Ureter (tissue), 1 donor: ENCODE measurements at regions not wholly inside any gene's neighbourhood (a gene's known extent, or its start where the extent isn't known, plus 50 kb on each side); places are given as distances from the start of the nearest gene placed in this dataset.

Experiments used
- DNase-seq: peaks from one replicate; pipeline ENCODE4 v3.0.0-alpha.2; 2020; ENCODE audit warnings: low spot score
- donor health status: DM: yes; HTN: yes; CAD: no.

DNA sequence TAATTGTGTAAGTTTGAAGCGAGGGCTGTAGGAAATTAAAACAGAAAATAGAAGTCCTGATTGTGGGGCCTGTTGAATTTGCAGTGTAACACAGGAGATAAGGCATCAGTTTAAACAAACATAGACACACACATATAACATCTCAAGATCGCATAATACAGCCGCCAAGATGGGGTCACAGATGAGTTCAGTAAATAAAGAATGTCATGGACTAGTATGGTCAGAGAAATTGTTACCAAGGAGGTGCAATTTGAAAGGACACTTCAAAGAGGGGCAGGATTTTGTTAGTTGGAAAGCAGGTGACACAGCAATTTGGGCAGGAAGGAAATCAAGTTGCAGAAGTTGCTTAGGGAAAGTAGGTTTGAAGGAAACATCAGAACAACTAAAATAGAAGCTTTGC is 450.0 kb downstream of the USP25 start:
- no peak for DNase-seq

DNA sequence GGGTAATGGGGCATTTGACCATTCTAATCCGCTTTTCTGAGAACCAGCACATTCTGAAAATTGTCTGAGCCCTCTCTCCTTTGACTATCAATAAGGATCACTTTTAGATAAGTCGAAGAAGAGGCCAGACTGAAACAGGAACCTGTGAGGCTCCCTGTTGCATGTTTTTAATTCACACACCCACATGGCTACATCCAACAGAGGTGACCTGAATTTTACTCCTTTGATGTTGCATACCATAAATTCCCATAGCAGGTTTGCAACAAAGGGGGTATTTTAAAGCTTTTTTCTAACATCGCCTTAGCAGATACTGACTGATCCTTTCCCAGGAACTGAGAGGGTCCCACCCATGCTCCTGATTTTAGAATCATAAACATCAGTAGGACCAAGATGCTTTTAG is 450.8 kb downstream of the USP25 start:
- no peak for DNase-seq

DNA sequence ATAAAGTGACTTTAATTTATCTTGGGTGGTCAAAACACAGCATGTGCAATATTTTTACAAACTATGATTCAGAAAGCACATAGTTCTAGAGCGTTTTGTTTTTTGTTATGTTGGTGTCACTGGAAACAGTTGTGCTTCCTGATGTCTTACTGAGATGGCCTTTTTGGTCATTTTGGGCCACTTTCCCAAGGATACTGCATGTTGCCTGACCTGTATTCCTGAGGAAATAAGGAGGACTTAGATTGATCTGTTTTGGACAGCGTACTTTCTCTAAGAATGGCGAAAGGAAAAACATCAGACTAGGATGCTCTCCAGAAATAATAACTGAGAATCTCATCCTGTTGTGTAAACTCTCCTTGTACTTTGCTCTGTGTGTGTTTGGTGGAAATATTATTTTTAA is 451.2 kb downstream of the USP25 start:
- DNase-seq, result no peak

DNA sequence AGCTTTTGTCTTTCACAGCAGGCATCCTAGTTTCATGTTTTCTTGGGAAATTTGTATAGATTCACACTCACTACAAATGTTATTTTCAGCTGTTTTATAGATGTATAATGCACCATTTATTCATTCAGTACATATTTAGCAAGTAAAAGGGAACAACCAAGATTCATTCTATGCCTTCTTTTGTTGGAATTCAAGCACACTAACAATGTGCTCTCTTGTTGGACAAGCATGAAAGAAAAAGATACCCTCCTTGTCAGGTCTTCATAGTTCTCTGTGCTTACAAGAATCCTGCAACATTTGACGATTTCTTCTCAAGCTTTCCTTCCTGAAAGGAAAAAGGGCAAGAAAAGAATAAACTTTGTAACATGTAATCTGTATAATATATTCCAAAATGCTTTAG is 456.0 kb downstream of the USP25 start:
- DNase-seq, result no peak

DNA sequence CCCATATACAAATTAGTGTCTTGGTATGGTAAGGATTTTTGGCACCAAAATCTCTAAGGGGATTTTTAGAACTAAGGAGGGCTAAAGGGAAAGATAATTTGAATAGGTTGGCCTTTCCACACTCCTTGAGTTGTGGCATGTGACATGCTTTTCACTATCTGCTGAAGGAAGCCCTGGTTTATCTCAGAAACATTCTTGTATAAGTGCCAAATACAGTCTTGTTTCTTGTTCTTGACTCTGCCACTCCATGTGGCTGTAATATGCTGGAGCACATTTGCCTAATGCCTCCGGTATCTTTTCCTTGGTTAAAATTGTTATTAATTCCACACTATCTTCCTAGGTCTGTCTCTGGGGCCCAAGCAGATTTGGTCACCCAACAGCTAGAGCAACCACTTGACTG is 457.0 kb downstream of the USP25 start:
- no peak for DNase-seq

DNA sequence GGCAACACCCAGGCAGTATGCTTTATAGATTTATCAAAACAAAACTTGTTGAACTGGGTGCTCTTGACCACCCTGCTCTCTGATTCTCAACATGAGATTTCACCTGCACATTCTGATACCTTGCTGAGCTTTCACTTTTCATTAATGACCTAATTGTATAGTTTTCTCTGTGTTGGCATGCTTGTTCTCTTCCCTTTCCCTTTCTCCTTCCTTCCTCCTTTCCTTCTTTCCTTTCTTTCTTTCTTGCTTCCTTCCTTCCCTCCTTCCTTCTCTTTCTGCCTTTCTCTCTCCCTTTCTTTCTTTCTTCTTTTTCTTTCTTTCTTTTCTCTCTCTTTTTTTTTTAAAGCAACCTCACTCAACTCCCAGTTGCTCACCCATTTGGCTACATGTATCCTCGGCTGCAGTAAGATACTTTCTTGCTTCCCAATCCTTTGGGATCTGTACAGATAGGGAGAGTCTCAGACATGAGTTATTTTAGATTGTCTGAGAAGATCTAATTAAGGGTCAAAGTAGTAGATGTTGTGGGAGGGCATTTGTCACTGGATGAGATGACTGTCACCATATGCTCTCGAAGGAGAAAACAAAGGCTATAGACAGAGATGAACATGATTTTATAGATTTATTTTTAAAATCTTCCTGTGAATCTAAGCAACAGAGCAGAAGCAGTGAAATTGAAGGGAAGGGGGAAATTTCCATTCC is 458.0 kb downstream of the USP25 start:
- DNase-seq, result no peak

DNA sequence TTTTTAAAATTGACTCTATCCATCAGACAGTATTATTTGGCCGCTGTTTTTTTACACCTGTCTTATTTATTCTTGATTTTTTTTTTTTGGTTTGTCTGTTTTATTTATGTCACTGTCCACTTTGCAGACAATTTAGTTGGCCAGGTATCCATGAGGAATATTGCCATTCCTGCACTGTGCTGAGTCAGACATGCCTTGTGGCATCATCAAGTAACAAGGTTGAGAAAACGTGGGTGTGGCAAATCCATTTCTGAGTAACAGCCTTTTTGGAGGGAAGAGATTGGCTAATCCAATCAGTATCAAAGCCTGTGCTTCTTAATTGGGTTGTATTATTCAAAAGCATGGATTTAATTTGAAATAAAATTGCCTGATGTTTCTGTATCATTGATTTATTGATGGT is 463.1 kb downstream of the USP25 start:
- DNase-seq, result no peak

DNA sequence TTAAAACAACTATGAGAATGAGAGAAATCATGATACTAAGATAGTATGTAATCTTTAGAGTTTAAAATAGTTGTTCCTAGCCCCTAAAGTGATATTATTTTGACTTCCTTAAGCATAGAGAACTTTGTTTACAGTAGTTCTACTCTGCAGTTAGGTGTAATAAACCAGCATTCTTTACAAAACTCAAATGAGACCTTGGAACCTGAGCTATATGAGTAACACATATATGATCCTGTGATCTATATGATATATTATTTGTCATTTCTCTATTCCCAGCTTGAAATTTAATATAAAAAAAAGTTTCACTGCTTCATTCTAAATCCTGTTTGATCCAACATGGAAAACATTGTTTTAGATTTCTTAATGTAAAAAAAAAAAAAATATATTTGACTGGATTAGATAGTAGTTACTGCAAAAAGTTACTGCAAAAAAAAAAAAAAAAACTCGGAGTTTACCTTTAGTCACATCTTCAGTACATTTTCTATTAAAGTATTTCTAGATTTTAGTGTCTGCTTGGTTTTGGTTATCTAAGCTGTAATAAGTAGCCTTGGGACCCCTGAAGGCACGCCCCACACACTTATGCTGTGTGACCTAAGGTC is 463.8 kb downstream of the USP25 start:
- no peak for DNase-seq

DNA sequence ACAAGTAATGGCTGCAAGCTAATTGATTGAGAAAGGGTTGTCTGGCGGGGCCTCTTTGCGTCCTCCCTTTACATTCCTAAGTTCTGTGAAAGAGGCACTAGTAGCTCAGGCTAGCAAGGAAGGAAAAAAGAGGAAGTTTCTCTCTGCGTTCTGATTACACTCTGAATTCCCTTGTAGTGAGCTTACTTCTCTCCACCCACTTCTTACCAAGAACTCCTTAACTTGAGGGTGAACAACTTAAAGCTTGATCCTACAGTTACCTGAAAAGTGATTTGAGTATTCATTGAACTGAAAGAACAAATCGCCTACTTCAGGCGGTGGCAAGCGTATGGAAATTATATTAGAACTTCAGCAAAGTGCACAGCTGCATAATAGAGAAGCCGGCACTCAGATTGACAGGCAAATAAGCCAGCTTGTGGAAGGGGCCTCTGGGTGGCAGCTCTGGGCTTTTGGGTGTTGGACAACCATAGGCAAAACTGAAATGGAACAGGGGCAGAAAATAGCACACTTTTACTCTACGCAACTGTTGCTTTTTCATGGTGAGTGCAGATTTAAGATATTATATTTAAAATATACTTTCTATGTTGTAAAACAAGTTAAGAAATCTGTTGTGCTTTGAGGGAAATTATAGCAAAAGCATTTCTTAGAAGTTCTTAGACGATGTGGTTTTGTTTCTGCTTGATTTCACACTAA is 464.5 kb downstream of the USP25 start:
- DNase-seq, result no peak

DNA sequence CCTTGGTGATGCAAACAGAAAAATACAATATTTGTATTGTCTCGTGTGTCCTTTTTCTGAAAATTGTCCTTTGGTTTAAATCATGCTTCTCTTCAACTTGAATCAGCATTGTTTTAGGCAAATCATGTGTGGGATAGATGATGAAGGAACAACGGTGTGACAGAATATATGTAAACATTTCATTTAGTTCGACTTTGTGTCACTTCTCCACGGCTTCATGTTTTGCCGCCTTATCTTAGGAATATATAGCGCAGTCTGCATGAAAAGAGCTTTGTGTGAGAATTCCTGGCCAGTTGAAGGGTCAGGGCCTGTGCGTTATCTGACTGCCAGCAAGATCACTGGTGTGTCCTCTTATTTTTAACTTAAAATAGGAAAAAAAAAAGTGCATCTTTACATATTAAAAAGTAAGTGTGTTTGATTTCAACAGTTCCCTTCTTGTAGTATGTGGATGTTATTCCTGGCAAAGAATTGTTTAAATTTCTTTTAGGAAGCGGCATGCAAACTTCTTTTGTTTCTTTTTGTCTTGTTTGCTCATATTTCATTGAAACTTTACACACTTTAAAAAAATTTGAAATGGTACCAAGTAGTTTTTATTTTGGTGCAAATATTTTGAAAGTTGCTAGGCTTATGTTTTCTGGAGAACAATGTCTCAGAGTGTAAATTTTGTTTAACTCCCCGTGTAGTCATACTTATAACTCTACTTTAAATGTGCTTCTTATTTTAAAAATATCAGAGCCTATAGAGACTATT is 465.2 kb downstream of the USP25 start:
- DNase-seq, result no peak

DNA sequence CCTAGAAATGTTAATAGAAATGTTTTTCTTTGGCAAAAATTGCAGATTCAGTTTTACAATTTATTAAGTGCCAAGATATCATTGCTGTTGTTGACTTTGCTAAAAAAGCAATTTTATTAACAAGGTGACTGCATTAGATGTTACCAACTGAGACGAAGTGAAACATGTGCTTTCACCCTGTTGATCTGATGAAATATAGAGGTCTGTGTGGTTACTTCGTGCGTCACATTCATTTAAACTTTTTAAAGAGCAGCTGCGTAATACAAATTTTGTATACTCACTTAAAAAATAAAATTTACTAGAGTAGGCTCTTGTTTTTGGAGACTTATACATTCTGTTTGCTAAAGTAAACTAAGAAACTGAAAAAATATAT is 465.7 kb downstream of the USP25 start:
- no peak for DNase-seq

DNA sequence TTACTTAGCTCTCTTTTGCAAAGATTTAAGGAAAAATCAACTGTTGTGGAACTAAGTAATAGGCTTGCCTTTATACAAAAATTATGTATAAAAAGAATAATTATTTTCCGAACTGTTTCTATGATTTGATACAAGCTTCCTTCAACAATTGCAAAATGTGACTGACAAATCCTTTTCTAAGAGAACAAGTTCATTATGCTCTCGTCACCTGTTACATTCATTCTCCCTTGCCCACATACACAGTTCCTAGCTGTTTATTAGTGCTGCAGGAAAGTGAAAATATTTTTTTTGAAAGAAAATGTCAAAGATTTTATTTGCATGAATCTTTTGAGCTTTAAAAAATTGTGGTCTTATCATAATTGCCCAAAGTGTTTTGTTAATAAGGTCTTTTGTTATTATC is 466.2 kb downstream of the USP25 start:
- DNase-seq, result no peak

DNA sequence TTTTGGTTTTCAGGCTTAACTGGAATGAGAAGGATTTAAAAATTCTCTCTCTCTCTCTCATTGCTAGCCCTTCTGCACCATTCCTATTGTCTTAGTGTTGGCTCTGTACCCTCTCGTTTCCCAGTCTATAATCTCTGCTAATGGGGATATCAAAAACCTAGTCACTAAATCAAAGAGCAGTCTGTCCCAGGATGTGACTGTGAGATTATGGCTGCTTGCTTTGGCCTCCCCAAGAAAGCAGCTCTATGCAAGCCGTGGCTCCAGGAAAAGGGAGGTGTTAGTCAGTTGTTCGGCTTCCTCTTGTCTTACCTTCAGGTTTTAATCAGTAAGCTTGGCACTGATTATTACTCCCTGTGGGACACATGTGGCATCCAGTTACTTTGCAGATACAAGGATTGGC is 468.8 kb downstream of the USP25 start:
- no peak for DNase-seq

DNA sequence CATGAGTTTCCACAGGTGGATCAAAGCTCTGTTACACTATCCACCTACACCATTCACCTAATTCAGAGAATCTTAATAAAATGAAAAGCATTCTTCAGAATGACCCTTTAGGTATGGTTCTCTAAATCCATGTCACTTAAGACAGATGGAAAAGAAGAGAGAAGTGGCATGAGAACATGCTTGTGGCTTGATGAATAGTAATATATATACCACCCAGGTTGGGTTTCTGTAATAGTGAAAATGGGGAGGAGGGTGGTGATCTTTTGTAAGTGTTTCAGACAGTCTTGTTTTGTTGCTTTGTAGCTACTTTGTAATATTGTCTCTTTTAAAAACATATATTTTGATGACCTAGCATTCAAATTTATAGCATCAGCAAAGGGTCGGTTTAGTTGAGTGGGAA is 469.8 kb downstream of the USP25 start:
- DNase-seq, result no peak

DNA sequence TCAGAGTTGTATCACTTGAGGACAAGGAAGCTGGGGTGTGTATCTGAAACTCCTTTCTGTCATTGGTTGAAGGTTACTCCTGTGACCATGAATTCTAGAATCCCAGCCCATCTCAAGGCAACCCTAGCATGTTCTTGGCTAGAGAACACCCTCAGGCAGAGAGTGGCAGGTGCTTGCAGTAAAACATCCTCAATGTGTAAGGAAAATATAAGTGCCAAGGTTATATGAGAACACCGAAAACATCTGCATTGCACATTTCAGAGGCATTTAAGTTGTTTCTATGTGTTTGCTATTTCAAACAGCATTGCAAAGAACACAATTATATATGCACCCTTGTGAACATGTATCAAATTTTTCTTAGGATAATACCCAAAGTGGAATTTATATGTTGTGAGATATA is 471.9 kb downstream of the USP25 start:
- DNase-seq, result no peak

DNA sequence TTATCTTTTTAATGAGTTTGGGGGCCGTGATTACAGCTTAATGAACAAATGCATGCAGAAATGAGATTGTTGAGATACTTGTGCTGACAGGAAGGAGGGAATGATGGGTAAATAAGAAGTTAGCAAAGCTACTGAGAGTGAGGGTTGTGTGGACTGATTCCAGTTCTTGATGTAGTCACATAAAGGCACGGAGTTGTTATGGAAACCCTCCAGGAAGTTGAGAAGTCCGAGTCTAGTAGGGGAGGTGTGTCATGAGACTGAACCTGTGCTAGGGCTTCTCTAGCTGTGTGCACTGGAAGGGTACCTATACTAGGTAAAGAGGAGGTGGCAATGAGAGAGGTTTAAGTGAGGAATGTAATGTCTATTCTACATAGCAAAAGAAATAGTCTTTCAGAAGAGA is 475.7 kb downstream of the USP25 start:
- no peak for DNase-seq

DNA sequence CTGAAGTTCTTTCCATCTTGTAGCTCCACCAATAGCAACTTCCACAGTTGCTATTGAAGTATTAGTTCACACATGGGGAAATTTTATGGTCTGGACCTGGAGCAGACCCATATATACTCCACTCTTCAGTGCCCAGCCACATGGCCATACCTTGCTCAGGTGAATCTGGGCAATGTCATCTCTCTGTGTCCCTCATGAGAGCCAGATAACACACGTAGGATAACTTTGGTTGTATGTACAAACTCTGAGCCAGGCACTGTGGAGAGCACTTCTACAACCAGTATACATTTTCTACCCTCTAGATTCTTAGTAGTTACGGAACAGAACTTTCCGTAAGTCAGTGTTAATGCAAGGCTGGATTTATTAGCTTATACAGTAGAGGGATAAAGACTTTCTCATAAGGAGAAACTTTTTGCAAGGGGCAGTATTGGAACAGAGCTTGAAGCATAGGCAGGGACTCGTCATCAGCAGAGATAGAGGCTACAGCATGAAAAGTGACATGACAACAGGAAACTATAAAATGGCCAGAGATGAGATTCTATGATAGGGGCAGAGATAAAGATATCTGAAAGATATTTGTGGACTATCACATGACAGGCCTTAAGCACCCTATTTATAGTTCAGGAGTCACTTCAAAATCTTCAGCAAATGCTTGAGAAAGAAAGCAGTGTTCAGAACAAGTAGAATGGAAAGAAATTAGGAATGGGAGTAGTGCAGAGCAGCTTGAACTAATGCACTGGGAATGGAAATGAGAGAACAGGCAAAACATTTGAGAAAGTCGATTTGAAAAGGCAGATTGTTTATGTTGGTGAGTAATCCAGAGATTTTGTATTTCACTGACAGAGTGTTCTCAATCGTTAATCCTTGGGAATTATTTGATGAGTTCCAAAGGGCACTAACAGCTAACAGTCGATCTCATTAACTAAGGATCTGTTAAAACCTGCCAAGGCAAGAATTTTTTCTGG is 481.8 kb downstream of the USP25 start:
- DNase-seq, result no peak

DNA sequence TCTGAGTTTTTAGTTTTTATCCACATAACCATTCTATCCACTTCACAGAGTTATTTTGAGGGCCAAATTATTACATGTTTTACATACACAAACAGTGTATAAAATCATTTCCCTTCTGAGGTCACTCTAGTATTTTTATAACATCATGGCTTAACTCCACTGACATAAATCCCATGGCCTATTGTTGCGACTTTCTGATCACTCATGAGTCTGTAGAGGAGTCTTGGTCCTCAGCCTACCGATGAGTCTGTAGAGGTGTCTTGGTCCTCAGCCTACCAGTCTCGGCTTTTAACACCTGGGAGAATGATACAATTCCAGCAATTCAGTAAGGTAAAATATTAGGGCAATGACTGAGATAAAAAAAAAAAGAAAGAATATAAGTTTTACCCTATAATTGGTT is 483.7 kb downstream of the USP25 start:
- no peak for DNase-seq

DNA sequence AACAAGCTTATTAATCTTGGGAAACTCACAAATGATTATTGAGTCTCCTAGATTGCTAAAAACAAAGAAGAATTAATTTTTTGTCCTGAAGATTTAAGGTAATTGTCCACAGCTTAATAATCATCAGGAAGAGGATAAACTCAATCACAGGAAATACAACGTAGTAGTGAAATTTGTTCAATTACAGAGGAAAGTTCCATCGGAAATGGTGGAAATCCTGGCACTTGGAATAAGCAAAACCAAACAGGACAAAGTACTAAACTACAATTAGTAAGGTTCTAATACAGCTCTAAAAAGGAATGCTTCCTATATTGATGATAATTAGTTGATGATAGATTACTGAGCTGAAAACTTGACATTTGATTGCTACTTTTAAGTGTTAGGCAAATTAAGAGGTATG is 485.4 kb downstream of the USP25 start:
- DNase-seq, result no peak

DNA sequence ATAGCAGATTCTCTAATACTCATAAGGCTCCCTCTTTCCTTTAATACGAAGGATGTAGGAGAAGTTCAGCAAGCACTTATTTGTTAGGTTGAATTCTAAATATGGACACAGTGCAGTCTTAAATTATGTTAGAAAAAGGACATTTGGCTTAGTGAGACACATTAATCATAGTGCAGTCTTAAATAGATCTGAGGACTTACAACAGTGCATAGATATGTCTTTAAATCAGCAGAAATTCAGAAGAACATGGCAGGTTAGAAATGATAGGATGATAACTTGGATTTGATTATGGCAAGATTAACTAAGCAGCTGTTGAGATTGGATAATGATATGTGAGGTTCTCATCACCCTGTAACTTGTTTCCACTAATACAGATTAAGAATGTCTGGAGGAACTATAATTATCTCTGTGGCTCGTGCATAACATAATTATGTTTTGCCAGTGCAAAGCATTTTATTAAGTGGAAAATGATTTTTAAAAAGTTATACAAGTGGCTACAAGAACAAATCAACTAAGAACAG is 485.9 kb downstream of the USP25 start:
- DNase-seq, result no peak

DNA sequence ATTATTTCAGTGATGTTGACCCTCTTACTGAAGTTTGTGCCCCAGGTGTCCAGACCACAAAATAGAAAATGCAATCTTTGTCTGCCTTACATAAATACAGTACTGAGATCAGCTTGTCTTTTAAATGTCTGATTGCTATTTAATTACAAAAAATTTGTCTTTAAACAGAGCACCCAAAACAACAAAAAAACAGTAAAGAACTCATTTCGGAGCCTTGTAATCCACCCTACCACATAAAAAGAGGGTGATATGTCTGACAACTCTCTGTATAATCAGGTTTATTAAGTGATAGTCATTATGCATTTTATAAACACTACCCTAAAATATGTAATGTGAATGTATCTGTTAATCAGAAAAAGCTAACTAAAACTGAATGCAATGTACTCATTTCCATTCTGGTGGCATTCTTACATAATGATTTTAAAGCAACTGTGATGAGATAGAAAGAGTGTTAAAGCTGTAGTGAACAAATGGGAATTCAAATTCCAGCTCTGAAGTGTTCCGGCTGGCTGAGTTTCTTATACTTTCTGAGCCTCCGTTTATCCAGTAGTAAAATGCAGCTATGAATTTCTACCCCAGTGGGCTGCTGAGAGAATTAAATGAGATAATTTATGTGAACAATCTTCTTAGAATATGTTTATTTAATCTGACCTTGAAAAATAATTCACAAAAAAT is 486.6 kb downstream of the USP25 start:
- no peak for DNase-seq
